ENCODE measurements at regions not wholly inside any gene's neighbourhood (a gene's known extent, or its start where the extent isn't known, plus 50 kb on each side); places are given as distances from the start of the nearest gene placed in this dataset.

DNA sequence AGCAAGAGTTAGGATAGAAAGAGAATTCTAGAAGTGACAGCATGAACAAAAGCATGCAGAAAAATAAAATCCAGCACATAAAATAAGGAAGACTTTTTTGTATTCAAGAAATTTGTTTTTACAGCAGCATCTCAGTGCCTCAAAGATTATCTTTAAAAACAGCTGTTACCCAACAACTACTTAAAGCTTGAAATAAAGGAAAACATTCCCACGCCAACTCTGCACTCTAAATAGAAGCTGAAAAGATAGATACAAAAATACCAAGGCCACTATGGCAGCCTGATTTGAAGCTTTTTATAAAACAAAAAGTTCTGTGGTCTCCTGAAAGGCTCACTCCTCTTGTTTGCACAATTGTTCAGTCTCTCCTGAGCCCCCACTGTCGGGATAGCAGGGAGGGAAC, 83.6 kb upstream of the LRRC55 start:
- Histone ChIP-seq H3K9me3 (ENCODE audit: control insufficient read depth in 1 of 2, insufficient read depth in 1 of 2, low read depth in 1 of 2, low read length in 2 of 2) (no peaks in the 10 kb centered on the region), H3K27me3 (ENCODE audit: insufficient read depth, low read length) (peaks cover 3% of the 10 kb centered on the region), H3K4me1 (ENCODE audit: control insufficient read depth in 1 of 2, insufficient read depth in 2 of 2, low read length in 2 of 2) (no peaks in the 10 kb centered on the region), H3K4me3 (replicated peaks in 1 of 2; ENCODE audit: low read depth in 1 of 2, low read length in 2 of 2) (no peak overlapping the region), H3K27ac (ENCODE audit: low read depth, low read length) (no peak overlapping the region), H3K9ac (ENCODE audit: low read length) (no peak overlapping the region), H3K79me2 (ENCODE audit: insufficient read depth, low read length) (no peaks in the 10 kb centered on the region), H3K9me2 (ENCODE audit: insufficient read depth) (no peaks in the 10 kb centered on the region), H2AFZ (ENCODE audit: low read depth, low read length, poor library complexity, severe bottlenecking) (no peak overlapping the region), H3K36me3 (ENCODE audit: control insufficient read depth in 1 of 2, insufficient read depth in 2 of 2, low read length in 2 of 2) (no peaks in the 10 kb centered on the region), H3K4me2 (ENCODE audit: low read length) (no peak overlapping the region), H4K20me1 (ENCODE audit: insufficient read depth) (no peaks in the 10 kb centered on the region)
- ChIA-PET CTCF (no interaction called here), POLR2A (no interaction called here), RAD21 (ENCODE audit: low non-redundant PET in 1 of 2, low total read pairs in 2 of 2, uncharacterized antibody in 2 of 2, unreplicated experiment in 2 of 2) (no interaction called here)
- BruUV-seq (replicated peaks), result no TSS peak
- no peak for TF ChIP-seq YY1 (IDR thresholded peaks at IDR 0.05; ENCODE audit: extremely low read depth, insufficient replicate concordance, low read depth, low read length)
- no peak for TF ChIP-seq ZNF274 (IDR thresholded peaks at IDR 0.05; ENCODE audit: low read depth, low read length)
- no peak for TF ChIP-seq ZFX (IDR thresholded peaks at IDR 0.05)
- TF ChIP-seq, protein P1, sequence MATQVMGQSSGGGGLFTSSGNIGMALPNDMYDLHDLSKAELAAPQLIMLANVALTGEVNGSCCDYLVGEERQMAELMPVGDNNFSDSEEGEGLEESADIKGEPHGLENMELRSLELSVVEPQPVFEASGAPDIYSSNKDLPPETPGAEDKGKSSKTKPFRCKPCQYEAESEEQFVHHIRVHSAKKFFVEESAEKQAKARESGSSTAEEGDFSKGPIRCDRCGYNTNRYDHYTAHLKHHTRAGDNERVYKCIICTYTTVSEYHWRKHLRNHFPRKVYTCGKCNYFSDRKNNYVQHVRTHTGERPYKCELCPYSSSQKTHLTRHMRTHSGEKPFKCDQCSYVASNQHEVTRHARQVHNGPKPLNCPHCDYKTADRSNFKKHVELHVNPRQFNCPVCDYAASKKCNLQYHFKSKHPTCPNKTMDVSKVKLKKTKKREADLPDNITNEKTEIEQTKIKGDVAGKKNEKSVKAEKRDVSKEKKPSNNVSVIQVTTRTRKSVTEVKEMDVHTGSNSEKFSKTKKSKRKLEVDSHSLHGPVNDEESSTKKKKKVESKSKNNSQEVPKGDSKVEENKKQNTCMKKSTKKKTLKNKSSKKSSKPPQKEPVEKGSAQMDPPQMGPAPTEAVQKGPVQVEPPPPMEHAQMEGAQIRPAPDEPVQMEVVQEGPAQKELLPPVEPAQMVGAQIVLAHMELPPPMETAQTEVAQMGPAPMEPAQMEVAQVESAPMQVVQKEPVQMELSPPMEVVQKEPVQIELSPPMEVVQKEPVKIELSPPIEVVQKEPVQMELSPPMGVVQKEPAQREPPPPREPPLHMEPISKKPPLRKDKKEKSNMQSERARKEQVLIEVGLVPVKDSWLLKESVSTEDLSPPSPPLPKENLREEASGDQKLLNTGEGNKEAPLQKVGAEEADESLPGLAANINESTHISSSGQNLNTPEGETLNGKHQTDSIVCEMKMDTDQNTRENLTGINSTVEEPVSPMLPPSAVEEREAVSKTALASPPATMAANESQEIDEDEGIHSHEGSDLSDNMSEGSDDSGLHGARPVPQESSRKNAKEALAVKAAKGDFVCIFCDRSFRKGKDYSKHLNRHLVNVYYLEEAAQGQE (IDR thresholded peaks at IDR 0.05; ENCODE audit: low read depth), result no peak
- TF ChIP-seq EZH2phosphoT487 (IDR thresholded peaks at IDR 0.05; ENCODE audit: borderline replicate concordance), result no peak
- TF ChIP-seq, protein P2, sequence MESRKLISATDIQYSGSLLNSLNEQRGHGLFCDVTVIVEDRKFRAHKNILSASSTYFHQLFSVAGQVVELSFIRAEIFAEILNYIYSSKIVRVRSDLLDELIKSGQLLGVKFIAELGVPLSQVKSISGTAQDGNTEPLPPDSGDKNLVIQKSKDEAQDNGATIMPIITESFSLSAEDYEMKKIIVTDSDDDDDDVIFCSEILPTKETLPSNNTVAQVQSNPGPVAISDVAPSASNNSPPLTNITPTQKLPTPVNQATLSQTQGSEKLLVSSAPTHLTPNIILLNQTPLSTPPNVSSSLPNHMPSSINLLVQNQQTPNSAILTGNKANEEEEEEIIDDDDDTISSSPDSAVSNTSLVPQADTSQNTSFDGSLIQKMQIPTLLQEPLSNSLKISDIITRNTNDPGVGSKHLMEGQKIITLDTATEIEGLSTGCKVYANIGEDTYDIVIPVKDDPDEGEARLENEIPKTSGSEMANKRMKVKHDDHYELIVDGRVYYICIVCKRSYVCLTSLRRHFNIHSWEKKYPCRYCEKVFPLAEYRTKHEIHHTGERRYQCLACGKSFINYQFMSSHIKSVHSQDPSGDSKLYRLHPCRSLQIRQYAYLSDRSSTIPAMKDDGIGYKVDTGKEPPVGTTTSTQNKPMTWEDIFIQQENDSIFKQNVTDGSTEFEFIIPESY (IDR thresholded peaks at IDR 0.05; ENCODE audit: extremely low read depth, insufficient replicate concordance, low read length), result no peak
- no peak for TF ChIP-seq CEBPB (IDR thresholded peaks at IDR 0.05; ENCODE audit: low read depth)
- TF ChIP-seq CBX3 (IDR thresholded peaks at IDR 0.05; ENCODE audit: low read depth), result no peak
- TF ChIP-seq SRF (IDR thresholded peaks at IDR 0.05; ENCODE audit: low read depth), result no peak
- no peak for TF ChIP-seq ELF1 (IDR thresholded peaks at IDR 0.05; ENCODE audit: borderline replicate concordance, low read depth)
- TF ChIP-seq SIN3A (IDR thresholded peaks at IDR 0.05; ENCODE audit: low read depth), result no peak
- TF ChIP-seq, protein P3, sequence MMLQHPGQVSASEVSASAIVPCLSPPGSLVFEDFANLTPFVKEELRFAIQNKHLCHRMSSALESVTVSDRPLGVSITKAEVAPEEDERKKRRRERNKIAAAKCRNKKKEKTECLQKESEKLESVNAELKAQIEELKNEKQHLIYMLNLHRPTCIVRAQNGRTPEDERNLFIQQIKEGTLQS (IDR thresholded peaks at IDR 0.05), result no peak
- no peak for TF ChIP-seq POLR2A (IDR thresholded peaks at IDR 0.05; ENCODE audit: borderline replicate concordance, extremely low read depth, insufficient read depth, insufficient read length)
- TF ChIP-seq JUND (IDR thresholded peaks at IDR 0.05), result no peak
- TF ChIP-seq, protein P4, sequence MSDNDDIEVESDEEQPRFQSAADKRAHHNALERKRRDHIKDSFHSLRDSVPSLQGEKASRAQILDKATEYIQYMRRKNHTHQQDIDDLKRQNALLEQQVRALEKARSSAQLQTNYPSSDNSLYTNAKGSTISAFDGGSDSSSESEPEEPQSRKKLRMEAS (IDR thresholded peaks at IDR 0.05), result no peak
- DNase-seq (ENCODE audit: low read depth, low spot score) (no peak), ATAC-seq (no peak)
- intact Hi-C loops (cut with micrococcal nuclease), result no loop called here

Measured in HCT116 (cell line).